Neural progenitor cell (in vitro differentiated cells): ENCODE measurements at regions not wholly inside any gene's neighbourhood (a gene's known extent, or its start where the extent isn't known, plus 50 kb on each side); places are given as distances from the start of the nearest gene placed in this dataset.

ENCODE experiments used
- CTCF ChIP-seq: fragments of 200-600 bp; sonication (generic); IDR thresholded peaks from 2 replicates; pipeline ENCODE4 v1.5.1; 2017; ENCODE audit warnings: antibody characterized with exemption, mild to moderate bottlenecking
- EZH2 ChIP-seq: fragments of 200-600 bp; sonication (generic); IDR thresholded peaks from 2 replicates; pipeline ENCODE4 v1.6.1; 2017; ENCODE audit warnings: antibody characterized with exemption, mild to moderate bottlenecking, moderate library complexity
- EZH2phosphoT487 ChIP-seq: fragments of 200-600 bp; sonication (generic); IDR thresholded peaks from 2 replicates; pipeline ENCODE4 v1.6.1; 2017; ENCODE audit warnings: antibody characterized with exemption

GRCh38 chr12:105464406-105464805 is 133.9 kb downstream of the C12orf75 start:
- no peak for TF ChIP-seq CTCF
- TF ChIP-seq EZH2 = no peak
- no peak for TF ChIP-seq EZH2phosphoT487
